ENCODE measurements at regions not wholly inside any gene's neighbourhood (a gene's known extent, or its start where the extent isn't known, plus 50 kb on each side); places are given as distances from the start of the nearest gene placed in this dataset.

DNA sequence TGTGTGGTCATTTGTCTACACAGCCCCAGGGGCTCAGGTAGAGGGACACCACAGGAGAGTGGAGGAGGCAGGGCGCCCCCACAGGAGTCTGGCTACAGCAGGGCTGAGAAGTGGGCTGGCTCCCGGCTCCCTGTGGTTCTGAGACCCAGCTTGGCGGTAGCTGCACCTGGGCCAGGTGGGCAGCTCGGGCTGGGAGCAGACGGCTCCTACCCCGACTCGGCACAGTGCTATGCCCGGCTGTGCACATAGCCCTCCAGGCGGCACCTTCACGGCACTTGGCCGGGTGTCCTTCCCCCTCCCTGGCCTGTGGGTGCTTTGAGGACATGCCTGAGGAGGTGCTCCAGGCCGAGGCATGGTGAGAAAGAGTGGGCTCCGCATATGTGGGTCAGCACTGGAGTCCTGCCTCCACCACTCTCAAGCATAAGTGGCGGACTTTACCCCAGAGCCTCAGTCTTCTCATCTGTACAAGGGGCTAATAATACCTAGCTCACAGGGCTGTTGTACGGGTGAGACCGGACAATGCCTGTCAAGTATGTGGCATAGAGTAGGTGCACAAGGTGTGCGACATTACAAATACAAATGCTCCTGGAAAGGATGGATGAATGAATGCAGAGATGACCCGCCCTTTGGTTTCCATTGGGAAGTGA lies 50.1 kb upstream of the JPH3 start:
- ChIA-PET CTCF (no interaction called here), POLR2A (no interaction called here)
- H3K36me3 Mint-ChIP-seq (ENCODE audit: low read depth): no peaks in the 10 kb centered on the region
- no peak overlapping the region for H3K4me3 Mint-ChIP-seq
- peaks cover 0 to 6% of the 10 kb centered on the region in 2 experiments for H3K9me3 ChIP-seq (ENCODE audit: control insufficient read depth in 1 of 2, insufficient read depth in 1 of 2, low read length in 2 of 2)
- H3K27me3 ChIP-seq (ENCODE audit: control insufficient read depth in 1 of 2, insufficient read depth in 2 of 2, low read length in 2 of 2): no peaks in the 10 kb centered on the region
- H3K9me3 Mint-ChIP-seq: no peaks in the 10 kb centered on the region
- H3K4me3 ChIP-seq (ENCODE audit: low read length): no peak overlapping the region
- H3K4me1 ChIP-seq (ENCODE audit: insufficient read depth, low read length): no peaks in the 10 kb centered on the region
- H3K27ac Mint-ChIP-seq: no peak overlapping the region
- no peaks in the 10 kb centered on the region for H3K36me3 ChIP-seq (ENCODE audit: insufficient read depth, low read length)
- no peaks in the 10 kb centered on the region for H3K4me1 Mint-ChIP-seq (ENCODE audit: low read depth)
- intact Hi-C loops (cut with DNase I, micrococcal nuclease): loop anchor here in 1 of 2 experiments (5.0 kb wide), 1 partner anchor 325 kb away; no protein-coding TSS in a partner anchor
- TF ChIP-seq, protein P1, sequence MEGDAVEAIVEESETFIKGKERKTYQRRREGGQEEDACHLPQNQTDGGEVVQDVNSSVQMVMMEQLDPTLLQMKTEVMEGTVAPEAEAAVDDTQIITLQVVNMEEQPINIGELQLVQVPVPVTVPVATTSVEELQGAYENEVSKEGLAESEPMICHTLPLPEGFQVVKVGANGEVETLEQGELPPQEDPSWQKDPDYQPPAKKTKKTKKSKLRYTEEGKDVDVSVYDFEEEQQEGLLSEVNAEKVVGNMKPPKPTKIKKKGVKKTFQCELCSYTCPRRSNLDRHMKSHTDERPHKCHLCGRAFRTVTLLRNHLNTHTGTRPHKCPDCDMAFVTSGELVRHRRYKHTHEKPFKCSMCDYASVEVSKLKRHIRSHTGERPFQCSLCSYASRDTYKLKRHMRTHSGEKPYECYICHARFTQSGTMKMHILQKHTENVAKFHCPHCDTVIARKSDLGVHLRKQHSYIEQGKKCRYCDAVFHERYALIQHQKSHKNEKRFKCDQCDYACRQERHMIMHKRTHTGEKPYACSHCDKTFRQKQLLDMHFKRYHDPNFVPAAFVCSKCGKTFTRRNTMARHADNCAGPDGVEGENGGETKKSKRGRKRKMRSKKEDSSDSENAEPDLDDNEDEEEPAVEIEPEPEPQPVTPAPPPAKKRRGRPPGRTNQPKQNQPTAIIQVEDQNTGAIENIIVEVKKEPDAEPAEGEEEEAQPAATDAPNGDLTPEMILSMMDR (IDR thresholded peaks at IDR 0.05): no peak
- H3K27ac ChIP-seq (ENCODE audit: low read depth in 1 of 2, low read length in 2 of 2): no peak overlapping the region
- H3K27me3 Mint-ChIP-seq: peaks cover 35% of the 10 kb centered on the region
- ATAC-seq (ENCODE audit: poor library complexity) (no peak), DNase-seq (no peak)

DNA sequence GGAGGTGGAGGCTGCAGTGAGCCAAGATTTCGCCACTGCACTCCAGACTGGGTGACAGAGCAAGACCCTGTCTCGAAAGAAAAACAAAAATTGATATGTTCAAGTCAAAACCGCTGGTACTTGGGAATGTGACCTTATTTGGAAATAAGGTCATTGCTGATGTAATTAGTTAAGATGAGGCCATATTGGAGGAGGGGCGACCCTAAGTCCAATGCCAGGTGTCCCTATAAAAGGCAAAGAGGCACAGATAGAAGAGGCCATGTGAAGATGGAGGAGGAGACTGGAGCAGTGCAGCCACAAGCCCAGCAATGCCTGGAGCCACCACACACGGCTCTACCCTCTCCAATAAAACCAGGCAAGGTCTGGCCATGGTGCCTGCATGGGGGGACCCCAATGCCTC lies 50.8 kb upstream of the JPH3 start:
- no peak for ATAC-seq (ENCODE audit: poor library complexity)
- POLR2A ChIA-PET: no interaction called here
- H3K27ac Mint-ChIP-seq: no peak overlapping the region
- H3K4me1 Mint-ChIP-seq (ENCODE audit: low read depth): no peaks in the 10 kb centered on the region
- no peaks in the 10 kb centered on the region for H3K4me1 ChIP-seq (ENCODE audit: insufficient read depth, low read length)
- DNase-seq: no peak
- H3K9me3 Mint-ChIP-seq: no peaks in the 10 kb centered on the region
- H3K27me3 ChIP-seq (ENCODE audit: control insufficient read depth in 1 of 2, insufficient read depth in 2 of 2, low read length in 2 of 2): no peaks in the 10 kb centered on the region
- H3K27ac ChIP-seq (ENCODE audit: low read depth in 1 of 2, low read length in 2 of 2): no peak overlapping the region
- TF ChIP-seq, protein P1 (IDR thresholded peaks at IDR 0.05): no peak
- CTCF ChIA-PET: interaction anchor here (1.5 kb wide), 1 partner anchor 85 kb away, joined by 7 read pairs; no protein-coding TSS in a partner anchor
- no peaks in the 10 kb centered on the region for H3K36me3 Mint-ChIP-seq (ENCODE audit: low read depth)
- H3K4me3 Mint-ChIP-seq: no peak overlapping the region
- intact Hi-C loops (cut with DNase I, micrococcal nuclease): loop anchor here in 1 of 2 experiments (5.0 kb wide), 1 partner anchor 326 kb away; no protein-coding TSS in a partner anchor
- no peaks in the 10 kb centered on the region for H3K36me3 ChIP-seq (ENCODE audit: insufficient read depth, low read length)
- H3K4me3 ChIP-seq (ENCODE audit: low read length): no peak overlapping the region
- peaks cover 36% of the 10 kb centered on the region for H3K27me3 Mint-ChIP-seq
- H3K9me3 ChIP-seq (ENCODE audit: control insufficient read depth in 1 of 2, insufficient read depth in 1 of 2, low read length in 2 of 2): peaks cover 0 to 3% of the 10 kb centered on the region in 2 experiments

- ChIA-PET POLR2A (no interaction called here), CTCF (interaction anchor here (1.5 kb wide), 1 partner anchor 86 kb away, joined by 7 read pairs; no protein-coding TSS in a partner anchor)
- H3K27me3 ChIP-seq (ENCODE audit: control insufficient read depth in 1 of 2, insufficient read depth in 2 of 2, low read length in 2 of 2): no peaks in the 10 kb centered on the region
- Mint-ChIP-seq H3K4me1 (ENCODE audit: low read depth) (no peaks in the 10 kb centered on the region), H3K36me3 (ENCODE audit: low read depth) (no peaks in the 10 kb centered on the region), H3K9me3 (no peaks in the 10 kb centered on the region), H3K27ac (no peak overlapping the region), H3K27me3 (peaks cover 39% of the 10 kb centered on the region), H3K4me3 (no peak overlapping the region)
- no peak overlapping the region for H3K4me3 ChIP-seq (ENCODE audit: low read length)
- no peak overlapping the region for H3K27ac ChIP-seq (ENCODE audit: low read depth in 1 of 2, low read length in 2 of 2)
- no peaks in the 10 kb centered on the region for H3K36me3 ChIP-seq (ENCODE audit: insufficient read depth, low read length)
- H3K9me3 ChIP-seq (ENCODE audit: control insufficient read depth in 1 of 2, insufficient read depth in 1 of 2, low read length in 2 of 2): peaks cover 0 to 12% of the 10 kb centered on the region in 2 experiments
- H3K4me1 ChIP-seq (ENCODE audit: insufficient read depth, low read length): no peaks in the 10 kb centered on the region
- TF ChIP-seq, protein P1 (IDR thresholded peaks at IDR 0.05): peak; percentile 97
- peak; percentile 39 to 75 (median 55) for DNase-seq
- intact Hi-C loops (cut with DNase I, micrococcal nuclease): loop anchor here in 1 of 2 experiments (1.0 to 5.0 kb wide), 3 partner anchors 85 to 327 kb away; no protein-coding TSS in a partner anchor
- peak; percentile 41 for ATAC-seq (ENCODE audit: poor library complexity)
These were observed 51.8 kb upstream of the JPH3 start for GRCh38 chr16:87550495-87550961.
